Nephron progenitor cell (in vitro differentiated cells): ENCODE measurements at regions not wholly inside any gene's neighbourhood (a gene's known extent, or its start where the extent isn't known, plus 50 kb on each side); places are given as distances from the start of the nearest gene placed in this dataset.

Source experiments
- DNase-seq: peaks from one replicate; pipeline ENCODE4 v3.0.0; 2021
- H3K27ac Mint-ChIP-seq: 2 replicates; pipeline ENCODE4 v1.8.0; 2021; ENCODE audit warnings: mild to moderate bottlenecking, moderate library complexity, mixed read lengths
- H3K27me3 Mint-ChIP-seq: 2 replicates; pipeline ENCODE4 v1.8.0; 2021; ENCODE audit warnings: mild to moderate bottlenecking, low read depth, mixed read lengths; ENCODE audit not compliant: poor library complexity
- H3K36me3 Mint-ChIP-seq: 2 replicates; pipeline ENCODE4 v1.8.0; 2021; ENCODE audit warnings: low read depth, mixed read lengths
- H3K4me1 Mint-ChIP-seq: 2 replicates; pipeline ENCODE4 v1.8.0; 2021; ENCODE audit warnings: mixed read lengths
- H3K4me3 Mint-ChIP-seq: 2 replicates; pipeline ENCODE4 v1.8.0; 2021; ENCODE audit warnings: mild to moderate bottlenecking, moderate library complexity, mixed read lengths
- H3K9me3 Mint-ChIP-seq: 2 replicates; pipeline ENCODE4 v1.8.0; 2021; ENCODE audit warnings: mild to moderate bottlenecking, moderate library complexity, mixed read lengths
- CTCF ChIP-seq: fragments of 200-600 bp; sonication (generic); IDR thresholded peaks from 2 replicates; pipeline ENCODE4 v1.5.0; 2021; ENCODE audit warnings: antibody characterized with exemption

- Mint-ChIP-seq H3K27ac (no peak overlapping the region), H3K27me3 (no peaks in the 10 kb centered on the region)
These were observed 235.2 kb downstream of the KLF5 start for GRCh38 chr13:73293913-73294523.

DNA sequence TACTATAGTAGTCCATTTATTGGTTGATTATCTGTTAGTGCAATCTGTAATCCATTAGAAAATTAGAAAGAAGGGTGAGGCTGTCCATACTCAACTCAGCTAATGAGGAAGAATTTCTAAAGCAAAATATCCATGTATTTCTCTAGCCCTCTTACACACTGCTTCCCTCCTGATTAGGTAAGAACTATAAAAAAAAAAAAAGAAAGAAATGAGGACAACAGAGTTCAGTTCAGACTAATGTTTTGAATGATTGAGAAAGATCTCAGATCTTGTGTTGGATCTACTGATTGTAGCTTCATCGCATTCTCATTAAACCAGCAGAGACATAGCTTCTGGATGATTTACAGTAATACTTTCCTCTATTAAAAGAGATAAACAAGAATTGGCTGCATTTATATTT is 233.3 kb downstream of the KLF5 start:
- peaks cover 4% of the 10 kb centered on the region for H3K4me1 Mint-ChIP-seq
- DNase-seq, result no peak
- no peaks in the 10 kb centered on the region for H3K36me3 Mint-ChIP-seq
- H3K4me3 Mint-ChIP-seq, result no peak overlapping the region
- no peaks in the 10 kb centered on the region for H3K27me3 Mint-ChIP-seq
- H3K27ac Mint-ChIP-seq, result no peak overlapping the region
- no peaks in the 10 kb centered on the region for H3K9me3 Mint-ChIP-seq
- no peak for TF ChIP-seq CTCF

More at GRCh38 chr13:73293913-73294523, 235.2 kb downstream of the KLF5 start:
- Mint-ChIP-seq H3K9me3 (no peaks in the 10 kb centered on the region), H3K4me1 (peaks cover 4% of the 10 kb centered on the region), H3K4me3 (no peak overlapping the region), H3K36me3 (no peaks in the 10 kb centered on the region)
- DNase-seq, result no peak
- no peak for TF ChIP-seq CTCF

DNA sequence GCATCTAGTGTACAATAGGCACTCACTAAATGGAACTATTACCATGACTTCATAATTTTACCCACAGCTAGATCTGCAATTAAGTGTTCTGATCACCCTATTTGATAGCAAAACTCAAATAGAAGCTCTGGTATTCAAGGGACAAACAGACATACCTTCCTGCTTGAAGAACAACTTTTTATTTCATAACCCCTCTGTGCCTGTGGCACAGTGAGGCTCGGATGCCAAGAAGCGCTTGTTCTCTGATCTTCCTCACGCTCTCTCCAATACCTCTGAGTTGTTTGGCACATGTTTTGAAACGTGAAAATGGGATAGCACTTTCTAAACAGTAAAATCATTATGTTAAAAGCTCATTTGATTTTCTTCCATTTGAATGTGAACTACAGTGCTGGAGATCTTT is 232.0 kb downstream of the KLF5 start:
- no peak overlapping the region for H3K27ac Mint-ChIP-seq
- H3K36me3 Mint-ChIP-seq, result no peaks in the 10 kb centered on the region
- peaks cover 4% of the 10 kb centered on the region for H3K4me1 Mint-ChIP-seq
- H3K27me3 Mint-ChIP-seq, result peaks cover 4% of the 10 kb centered on the region
- H3K9me3 Mint-ChIP-seq, result no peaks in the 10 kb centered on the region
- H3K4me3 Mint-ChIP-seq, result no peak overlapping the region
- DNase-seq, result no peak
- TF ChIP-seq CTCF, result no peak

GRCh38 chr13:73288596-73288995 is 229.8 kb downstream of the KLF5 start:
- H3K27ac Mint-ChIP-seq, result peak overlapping the region; percentile 23
- no peak overlapping the region for H3K4me3 Mint-ChIP-seq
- H3K27me3 Mint-ChIP-seq, result peaks cover 4% of the 10 kb centered on the region
- peaks cover 4% of the 10 kb centered on the region for H3K4me1 Mint-ChIP-seq
- no peak for TF ChIP-seq CTCF
- no peak for DNase-seq
- H3K36me3 Mint-ChIP-seq, result no peaks in the 10 kb centered on the region
- H3K9me3 Mint-ChIP-seq, result no peaks in the 10 kb centered on the region

- H3K27me3 Mint-ChIP-seq, result peaks cover 4% of the 10 kb centered on the region
- TF ChIP-seq CTCF, result no peak
- no peak overlapping the region for H3K27ac Mint-ChIP-seq
These were observed 229.0 kb downstream of the KLF5 start for GRCh38 chr13:73287831-73288230.

GRCh38 chr13:73286942-73287620 is 228.3 kb downstream of the KLF5 start:
- no peak for TF ChIP-seq CTCF
- H3K4me3 Mint-ChIP-seq, result no peak overlapping the region
- peaks cover 4% of the 10 kb centered on the region for H3K27me3 Mint-ChIP-seq
- peaks cover 4% of the 10 kb centered on the region for H3K4me1 Mint-ChIP-seq
- H3K9me3 Mint-ChIP-seq, result no peaks in the 10 kb centered on the region
- H3K36me3 Mint-ChIP-seq, result no peaks in the 10 kb centered on the region
- H3K27ac Mint-ChIP-seq, result no peak overlapping the region
- no peak for DNase-seq

More at GRCh38 chr13:73287831-73288230, 229.0 kb downstream of the KLF5 start:
- H3K36me3 Mint-ChIP-seq, result no peaks in the 10 kb centered on the region
- no peak overlapping the region for H3K4me3 Mint-ChIP-seq
- peaks cover 4% of the 10 kb centered on the region for H3K4me1 Mint-ChIP-seq
- no peaks in the 10 kb centered on the region for H3K9me3 Mint-ChIP-seq
- no peak for DNase-seq
